IgD-negative memory B cell (primary cell): ENCODE measurements at regions not wholly inside any gene's neighbourhood (a gene's known extent, or its start where the extent isn't known, plus 50 kb on each side); places are given as distances from the start of the nearest gene placed in this dataset.
"Not testable (repeated sequence)": the region's sequence is repeated elsewhere in the genome, so short reads cannot be mapped to it uniquely, and the experiment has no call there.

Source experiments
- H3K27ac Mint-ChIP-seq, 3 donors: one replicate each; pipeline ENCODE4 v1.8.0; 2020 to 2022; ENCODE audit warnings: mild to moderate bottlenecking in 3 of 3, mixed read lengths in 3 of 3, moderate library complexity in 1 of 3
- H3K27me3 Mint-ChIP-seq: one replicate; pipeline ENCODE4 v1.8.0; 2021; ENCODE audit warnings: mixed read lengths
- H3K36me3 Mint-ChIP-seq: one replicate; pipeline ENCODE4 v1.8.0; 2020; ENCODE audit warnings: mild to moderate bottlenecking, mixed read lengths
- H3K4me1 Mint-ChIP-seq, 3 donors: one replicate each; pipeline ENCODE4 v1.8.0; 2020 to 2022; ENCODE audit warnings: mixed read lengths in 3 of 3, mild to moderate bottlenecking in 1 of 3
- H3K4me3 Mint-ChIP-seq, 4 donors: one replicate each; pipeline ENCODE4 v1.8.0; 2020 to 2022; ENCODE audit warnings: mild to moderate bottlenecking in 4 of 4, mixed read lengths in 4 of 4, moderate library complexity in 3 of 4
- H3K9me3 Mint-ChIP-seq, 3 donors: one replicate each; pipeline ENCODE4 v1.8.0; 2020 to 2021; ENCODE audit warnings: mixed read lengths in 3 of 3, mild to moderate bottlenecking in 1 of 3

- Mint-ChIP-seq H3K4me3 (peak overlapping the region in 2 of 4 donors; percentile 28 to 73), H3K27me3 (no peaks in the 10 kb centered on the region), H3K4me1 (peaks cover 13 to 27% (median 21%) of the 10 kb centered on the region in 3 donors), H3K27ac (peak overlapping the region in 1 of 3 donors; percentile 34), H3K9me3 (peaks cover 0 to 9% (median 8%) of the 10 kb centered on the region in 3 donors), H3K36me3 (peaks cover 2% of the 10 kb centered on the region)
These were observed 165.5 kb upstream of the DYRK2 start for GRCh38 chr12:67482751-67483661.

GRCh38 chr12:67483871-67484554 lies 164.5 kb upstream of the DYRK2 start:
- peaks cover 2% of the 10 kb centered on the region for H3K36me3 Mint-ChIP-seq
- H3K9me3 Mint-ChIP-seq, result peaks cover 1 to 11% (median 9%) of the 10 kb centered on the region in 3 donors
- peaks cover 13 to 27% (median 21%) of the 10 kb centered on the region in 3 donors for H3K4me1 Mint-ChIP-seq
- H3K27me3 Mint-ChIP-seq, result no peaks in the 10 kb centered on the region
- H3K4me3 Mint-ChIP-seq, result peak overlapping the region in 1 of 4 donors; percentile 28
- H3K27ac Mint-ChIP-seq, result peak overlapping the region in 1 of 3 donors; percentile 85

DNA sequence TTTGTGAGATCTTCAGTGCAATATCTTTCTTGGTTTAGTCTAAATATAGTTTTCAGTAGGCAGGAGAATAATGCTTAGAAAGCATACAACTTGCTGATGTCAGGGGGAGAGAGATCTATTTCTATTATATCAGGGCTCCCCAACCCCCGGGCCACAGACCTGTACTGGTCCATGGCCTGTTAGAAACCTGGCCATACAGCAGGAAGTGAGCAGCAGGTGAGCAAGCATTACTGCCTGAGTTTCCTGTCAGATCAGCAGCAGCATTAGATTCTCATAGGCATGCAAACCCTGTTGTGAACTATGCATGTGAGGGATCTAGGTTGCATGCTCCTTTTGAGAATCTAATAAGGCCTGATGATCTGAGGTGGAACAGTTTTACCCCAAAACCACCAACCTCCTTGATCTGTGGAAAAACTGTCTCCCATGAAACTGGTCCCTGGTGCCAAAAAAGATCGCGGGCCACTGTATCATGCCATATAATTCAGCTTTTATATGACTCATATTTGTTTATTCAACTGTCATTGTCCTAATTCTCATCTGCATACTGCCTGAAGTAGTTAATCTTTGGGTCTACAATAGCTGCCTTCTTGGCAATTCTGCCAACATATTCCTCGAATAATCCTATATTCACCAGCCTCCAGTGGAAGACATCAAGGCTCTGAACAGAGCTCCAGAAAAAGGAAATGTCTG lies 163.6 kb upstream of the DYRK2 start:
- no peak overlapping the region for H3K4me3 Mint-ChIP-seq
- peaks cover 2% of the 10 kb centered on the region for H3K36me3 Mint-ChIP-seq
- peak overlapping the region in 1 of 3 donors; percentile 85 for H3K27ac Mint-ChIP-seq
- peaks cover 5 to 16% (median 15%) of the 10 kb centered on the region in 3 donors for H3K9me3 Mint-ChIP-seq
- H3K4me1 Mint-ChIP-seq, result peaks cover 13 to 27% (median 21%) of the 10 kb centered on the region in 3 donors
- no peaks in the 10 kb centered on the region for H3K27me3 Mint-ChIP-seq

GRCh38 chr12:67486671-67487070 lies 161.9 kb upstream of the DYRK2 start:
- no peaks in the 10 kb centered on the region for H3K27me3 Mint-ChIP-seq
- no peak overlapping the region for H3K27ac Mint-ChIP-seq

DNA sequence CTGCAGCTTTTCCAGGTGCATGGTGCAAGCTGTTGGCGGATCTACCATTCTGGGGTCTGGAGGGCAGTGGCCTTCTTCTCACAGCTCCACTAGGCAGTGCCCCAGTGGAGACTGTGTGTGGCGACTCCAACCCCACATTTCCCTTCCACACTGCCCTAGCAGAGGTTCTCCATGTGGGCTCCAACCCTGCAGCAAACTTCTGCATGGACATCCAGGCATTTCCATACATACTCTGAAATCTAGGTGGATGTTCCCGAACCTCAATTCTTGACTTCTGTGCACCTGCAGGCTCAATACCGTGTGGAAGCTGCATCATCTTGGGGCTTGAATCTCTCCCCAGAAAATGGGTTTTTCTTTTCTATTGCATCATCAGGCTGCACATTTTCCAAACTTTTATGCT lies 160.2 kb upstream of the DYRK2 start:
- H3K4me1 Mint-ChIP-seq, result peaks cover 6 to 15% (median 9%) of the 10 kb centered on the region in 3 donors
- not testable (repeated sequence) for H3K4me3 Mint-ChIP-seq, H3K36me3 Mint-ChIP-seq, H3K27ac Mint-ChIP-seq, H3K27me3 Mint-ChIP-seq
- H3K9me3 Mint-ChIP-seq, result peaks cover 8 to 42% (median 27%) of the 10 kb centered on the region in 3 donors

More at GRCh38 chr12:67486671-67487070, 161.9 kb upstream of the DYRK2 start:
- no peak overlapping the region for H3K4me3 Mint-ChIP-seq
- peaks cover 5 to 29% (median 19%) of the 10 kb centered on the region in 3 donors for H3K9me3 Mint-ChIP-seq
- peaks cover 13 to 27% (median 19%) of the 10 kb centered on the region in 3 donors for H3K4me1 Mint-ChIP-seq
- peaks cover 2% of the 10 kb centered on the region for H3K36me3 Mint-ChIP-seq

GRCh38 chr12:67489007-67489406 lies 159.5 kb upstream of the DYRK2 start:
- Mint-ChIP-seq H3K27ac (no peak overlapping the region), H3K36me3 (peaks cover 8% of the 10 kb centered on the region), H3K27me3 (no peaks in the 10 kb centered on the region), H3K4me3 (no peak overlapping the region), H3K4me1 (peaks cover 5 to 9% (median 9%) of the 10 kb centered on the region in 3 donors), H3K9me3 (peaks cover 8 to 42% (median 27%) of the 10 kb centered on the region in 3 donors)

GRCh38 chr12:67496581-67496980 lies 152.0 kb upstream of the DYRK2 start:
- no peak overlapping the region for H3K4me3 Mint-ChIP-seq
- no peak overlapping the region for H3K27ac Mint-ChIP-seq
- H3K4me1 Mint-ChIP-seq, result peaks cover 0 to 3% (median 0%) of the 10 kb centered on the region in 3 donors
- H3K9me3 Mint-ChIP-seq, result peaks cover 3 to 14% (median 10%) of the 10 kb centered on the region in 3 donors
- H3K27me3 Mint-ChIP-seq, result no peaks in the 10 kb centered on the region
- peaks cover 5% of the 10 kb centered on the region for H3K36me3 Mint-ChIP-seq

GRCh38 chr12:67498991-67499390 lies 149.6 kb upstream of the DYRK2 start:
- no peak overlapping the region for H3K4me3 Mint-ChIP-seq
- no peaks in the 10 kb centered on the region for H3K36me3 Mint-ChIP-seq
- peaks cover 0 to 2% (median 0%) of the 10 kb centered on the region in 3 donors for H3K9me3 Mint-ChIP-seq
- no peak overlapping the region for H3K27ac Mint-ChIP-seq
- H3K4me1 Mint-ChIP-seq, result peaks cover 0 to 6% (median 0%) of the 10 kb centered on the region in 3 donors
- H3K27me3 Mint-ChIP-seq, result peaks cover 1% of the 10 kb centered on the region

- Mint-ChIP-seq H3K36me3 (no peaks in the 10 kb centered on the region), H3K9me3 (peaks cover 0 to 2% (median 0%) of the 10 kb centered on the region in 3 donors), H3K4me3 (no peak overlapping the region), H3K27ac (no peak overlapping the region), H3K4me1 (peaks cover 0 to 6% (median 0%) of the 10 kb centered on the region in 3 donors), H3K27me3 (peaks cover 1% of the 10 kb centered on the region)
These were observed 147.2 kb upstream of the DYRK2 start for GRCh38 chr12:67501362-67501761.

- Mint-ChIP-seq H3K9me3 (no peaks in the 10 kb centered on the region), H3K4me3 (peak overlapping the region in 1 of 4 donors; percentile 25), H3K4me1 (peaks cover 0 to 6% (median 0%) of the 10 kb centered on the region in 3 donors), H3K27me3 (peaks cover 1% of the 10 kb centered on the region), H3K27ac (peak overlapping the region in 1 of 3 donors; percentile 71), H3K36me3 (no peaks in the 10 kb centered on the region)
These were observed 144.5 kb upstream of the DYRK2 start for GRCh38 chr12:67504026-67504425.

DNA sequence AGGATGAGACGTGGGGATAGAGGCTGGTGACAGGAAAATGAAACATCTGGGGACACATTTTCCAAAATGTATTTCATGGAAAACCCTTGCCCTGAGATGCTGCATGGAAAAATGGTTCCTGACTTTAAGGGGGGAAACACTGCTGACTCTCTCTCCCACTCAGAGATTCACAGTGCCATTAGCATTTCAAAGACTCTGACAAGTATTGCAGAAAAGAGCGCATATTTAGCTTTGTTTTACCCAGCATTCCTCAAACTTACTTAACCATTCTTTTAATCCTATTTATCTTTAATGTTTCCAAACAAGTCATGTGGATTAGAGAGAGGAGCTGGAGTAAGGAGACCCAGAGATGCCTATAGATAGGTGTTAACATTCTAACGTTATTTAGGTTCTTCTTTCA lies 141.8 kb upstream of the DYRK2 start:
- H3K4me3 Mint-ChIP-seq, result no peak overlapping the region
- peaks cover 8% of the 10 kb centered on the region for H3K27me3 Mint-ChIP-seq
- peaks cover 0 to 3% (median 0%) of the 10 kb centered on the region in 3 donors for H3K9me3 Mint-ChIP-seq
- peaks cover 0 to 3% (median 0%) of the 10 kb centered on the region in 3 donors for H3K4me1 Mint-ChIP-seq
- peaks cover 3% of the 10 kb centered on the region for H3K36me3 Mint-ChIP-seq
- H3K27ac Mint-ChIP-seq, result no peak overlapping the region

DNA sequence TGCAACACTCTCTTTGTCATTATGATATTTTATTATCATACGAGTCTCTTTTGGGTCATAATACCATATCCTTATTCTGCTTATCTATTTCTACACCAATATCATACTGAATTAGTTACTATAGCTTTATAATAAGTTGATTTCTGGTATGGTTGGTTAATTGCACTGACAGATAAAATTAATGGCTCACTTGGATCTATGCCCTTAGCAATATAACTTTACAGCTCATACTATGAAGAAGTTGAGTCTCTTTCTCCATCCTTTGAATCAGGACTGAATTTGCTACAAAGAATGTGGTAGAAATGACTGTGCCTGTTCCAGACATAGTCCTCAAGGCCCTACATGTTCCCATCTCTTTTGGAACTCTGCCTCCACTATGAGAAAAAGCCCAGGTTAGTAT lies 139.7 kb upstream of the DYRK2 start:
- Mint-ChIP-seq H3K27ac (no peak overlapping the region), H3K4me3 (no peak overlapping the region), H3K36me3 (peaks cover 3% of the 10 kb centered on the region), H3K9me3 (peaks cover 0 to 3% (median 0%) of the 10 kb centered on the region in 3 donors), H3K27me3 (peaks cover 7% of the 10 kb centered on the region), H3K4me1 (peaks cover 0 to 2% (median 0%) of the 10 kb centered on the region in 3 donors)

GRCh38 chr12:67509666-67510386 lies 138.7 kb upstream of the DYRK2 start:
- H3K36me3 Mint-ChIP-seq, result peaks cover 3% of the 10 kb centered on the region
- H3K4me1 Mint-ChIP-seq, result peaks cover 0 to 2% (median 0%) of the 10 kb centered on the region in 3 donors
- H3K27me3 Mint-ChIP-seq, result peaks cover 8% of the 10 kb centered on the region
- H3K9me3 Mint-ChIP-seq, result peaks cover 0 to 3% (median 0%) of the 10 kb centered on the region in 3 donors
- no peak overlapping the region for H3K27ac Mint-ChIP-seq
- no peak overlapping the region for H3K4me3 Mint-ChIP-seq

DNA sequence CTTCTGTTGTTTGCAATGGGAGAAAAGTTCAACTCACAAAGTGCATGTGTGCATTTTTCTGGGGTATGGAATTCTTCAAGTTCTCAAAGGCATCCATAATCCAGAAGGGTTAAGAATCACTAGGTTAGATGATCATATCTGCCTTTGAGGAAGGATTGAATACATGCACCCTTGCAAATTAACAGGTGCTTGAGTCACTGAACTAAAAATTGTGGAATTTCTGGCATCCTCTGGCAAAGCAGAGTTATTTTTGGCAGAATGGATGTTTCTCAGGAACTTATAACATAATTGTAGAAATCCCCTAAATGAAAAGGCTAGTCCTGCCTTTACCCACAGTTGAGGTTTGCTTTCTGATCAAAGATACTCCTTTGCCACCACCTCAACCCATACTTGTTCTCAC lies 136.5 kb upstream of the DYRK2 start:
- Mint-ChIP-seq H3K36me3 (peaks cover 3% of the 10 kb centered on the region), H3K9me3 (peaks cover 0 to 3% (median 0%) of the 10 kb centered on the region in 3 donors), H3K4me3 (no peak overlapping the region), H3K27ac (peak overlapping the region in 1 of 3 donors; percentile 32), H3K27me3 (peaks cover 8% of the 10 kb centered on the region), H3K4me1 (peaks cover 12 to 18% (median 16%) of the 10 kb centered on the region in 3 donors)
